HG03039 (cell line): ENCODE measurements at regions not wholly inside any gene's neighbourhood (a gene's known extent, or its start where the extent isn't known, plus 50 kb on each side); places are given as distances from the start of the nearest gene placed in this dataset.
A peak's percentile ranks its signal among the peaks of the same experiment; 100 is the strongest.

Experiments
- ATAC-seq: cut with Tn5 transposase; IDR thresholded peaks from one replicate; pipeline ENCODE4 v1.9.1; 2021; ENCODE audit warnings: mild to moderate bottlenecking, moderate library complexity; ENCODE audit not compliant: unreplicated experiment

- ATAC-seq, result no peak
These were observed 115.3 kb upstream of the MTNR1B start for GRCh38 chr11:92854162-92854561.

- ATAC-seq, result no peak
These were observed 114.5 kb upstream of the MTNR1B start for GRCh38 chr11:92854952-92855351.

GRCh38 chr11:92855607-92856405 is 113.6 kb upstream of the MTNR1B start:
- ATAC-seq, result no peak

DNA sequence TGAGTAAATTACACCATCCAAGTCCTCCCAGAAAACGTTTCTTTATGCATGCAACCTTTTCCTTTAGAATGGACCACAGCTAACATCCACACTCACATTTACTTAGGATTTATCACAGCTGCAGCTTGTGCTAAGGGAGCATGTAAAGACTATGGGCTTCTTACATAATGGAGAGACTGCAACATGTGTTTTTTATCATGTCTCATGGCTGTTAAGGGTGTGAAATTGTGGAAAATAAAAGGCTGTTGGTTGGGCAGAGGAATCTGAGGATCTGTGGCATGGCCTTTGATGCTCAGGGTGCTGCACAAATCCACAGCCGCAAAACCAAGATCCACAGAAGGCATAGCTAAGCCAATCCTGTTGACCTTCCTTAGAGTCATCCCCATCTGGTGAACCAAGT is 112.0 kb upstream of the MTNR1B start:
- no peak for ATAC-seq

DNA sequence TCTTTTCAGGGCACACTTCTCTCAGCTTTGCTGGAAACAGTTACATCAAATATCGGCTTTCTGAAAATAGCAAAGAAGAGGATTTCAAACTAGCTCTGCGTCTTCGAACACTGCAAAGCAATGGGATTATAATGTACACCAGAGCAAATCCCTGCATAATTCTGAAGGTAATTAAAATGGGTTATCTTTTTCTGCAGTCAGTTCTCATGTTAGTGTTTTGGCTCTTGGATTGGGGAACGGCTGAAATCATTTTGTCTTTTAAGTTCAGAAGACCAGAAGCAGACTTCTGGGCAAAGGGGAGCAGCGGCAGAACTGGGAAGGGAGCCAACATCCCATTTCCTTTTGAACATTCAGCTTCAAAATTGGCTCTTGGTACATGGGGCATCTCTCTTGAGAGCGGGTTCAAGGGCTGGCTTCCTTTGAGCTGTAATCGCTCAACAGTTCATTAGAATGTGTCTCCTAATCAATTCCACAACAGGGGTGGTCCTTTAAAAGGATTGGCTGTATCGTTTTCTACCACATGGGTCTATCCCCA is 110.2 kb upstream of the MTNR1B start:
- no peak for ATAC-seq

DNA sequence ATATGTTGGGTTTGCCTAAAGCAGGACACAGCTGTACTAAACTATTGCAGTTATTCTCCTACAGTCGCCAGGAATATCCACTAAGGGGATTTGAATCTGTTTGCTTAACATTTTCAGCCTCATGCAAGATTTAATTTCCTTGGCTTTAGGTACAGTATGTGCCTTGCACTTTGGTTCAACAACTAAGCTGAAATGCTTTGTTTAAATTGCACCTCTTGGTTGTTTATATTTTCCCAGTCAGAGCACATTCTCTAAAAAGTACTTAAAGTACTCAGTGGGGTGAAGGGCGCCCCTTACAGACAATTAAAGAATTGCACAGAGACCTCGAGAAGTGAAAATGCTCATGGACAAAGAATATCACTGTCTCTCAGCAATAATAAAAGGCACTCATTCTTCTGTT is 107.8 kb upstream of the MTNR1B start:
- ATAC-seq, result no peak

GRCh38 chr11:92865352-92865751 is 104.1 kb upstream of the MTNR1B start:
- ATAC-seq, result no peak

- no peak for ATAC-seq
These were observed 102.7 kb upstream of the MTNR1B start for GRCh38 chr11:92866679-92867282.

- ATAC-seq, result no peak
These were observed 101.4 kb upstream of the MTNR1B start for GRCh38 chr11:92867913-92868619.

- ATAC-seq, result no peak
These were observed 99.7 kb upstream of the MTNR1B start for GRCh38 chr11:92869716-92870115.

GRCh38 chr11:92870196-92870832 is 99.1 kb upstream of the MTNR1B start:
- ATAC-seq, result no peak

GRCh38 chr11:92873551-92873950 is 95.9 kb upstream of the MTNR1B start:
- ATAC-seq, result no peak

DNA sequence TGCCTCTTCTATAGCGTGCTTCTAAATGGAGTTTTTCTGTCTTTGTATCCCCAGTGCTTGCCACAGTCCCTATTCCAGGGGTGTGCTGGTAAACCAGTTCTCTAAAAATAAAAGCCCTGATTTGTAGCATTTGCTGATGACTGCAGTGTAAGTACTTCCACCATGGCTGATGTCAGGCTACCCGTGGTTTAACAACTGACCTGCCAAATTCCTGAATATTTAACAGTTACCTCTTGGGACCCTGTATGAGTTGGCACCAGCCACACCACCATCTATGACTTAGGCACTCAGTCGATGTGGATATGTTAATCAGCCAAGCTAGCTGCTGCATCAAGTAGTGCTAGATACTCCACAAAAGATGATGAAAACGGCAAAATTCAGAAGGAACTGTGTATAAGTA is 94.0 kb upstream of the MTNR1B start:
- ATAC-seq, result no peak

GRCh38 chr11:92879086-92879485 is 90.4 kb upstream of the MTNR1B start:
- no peak for ATAC-seq

- ATAC-seq, result no peak
These were observed 89.1 kb upstream of the MTNR1B start for GRCh38 chr11:92880381-92880780.

GRCh38 chr11:92881940-92882450 is 87.5 kb upstream of the MTNR1B start:
- no peak for ATAC-seq

- ATAC-seq, result no peak
These were observed 86.4 kb upstream of the MTNR1B start for GRCh38 chr11:92882828-92883611.

DNA sequence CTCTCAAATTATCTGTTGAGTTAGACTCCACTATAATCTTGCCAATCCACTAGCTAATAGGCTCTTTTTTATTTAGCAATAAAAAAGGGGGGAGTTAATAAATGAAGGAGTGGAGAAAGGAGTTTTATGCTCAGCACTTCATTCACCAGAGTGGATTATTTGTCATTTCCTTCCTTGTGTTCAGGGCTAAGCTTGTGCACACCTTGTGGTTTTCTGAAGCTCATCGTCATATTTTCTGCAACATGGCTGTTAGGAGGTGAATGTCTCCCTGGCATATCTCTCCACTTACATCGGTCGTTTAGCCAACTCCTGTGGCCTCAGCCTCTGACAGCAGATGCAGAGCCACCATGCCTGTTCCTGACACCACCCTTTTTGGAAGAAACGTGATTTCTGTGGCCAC is 83.9 kb upstream of the MTNR1B start:
- ATAC-seq, result no peak

GRCh38 chr11:92886243-92886905 is 83.1 kb upstream of the MTNR1B start:
- ATAC-seq, result peak; percentile 59

- no peak for ATAC-seq
These were observed 80.8 kb upstream of the MTNR1B start for GRCh38 chr11:92888696-92889095.
